Lung (tissue), 11 donors: ENCODE measurements at regions not wholly inside any gene's neighbourhood (a gene's known extent, or its start where the extent isn't known, plus 50 kb on each side); places are given as distances from the start of the nearest gene placed in this dataset.

ENCODE experiments used
- ATAC-seq: fragments of 200-7000 bp; cut with Tn5 transposase; one replicate; pipeline ENCODE4 v1.9.1; 2020; ENCODE audit warnings: moderate number of reproducible peaks; ENCODE audit not compliant: insufficient read depth, low FRiP score
- DNase-seq, 3 donors: peaks; one replicate each; pipeline ENCODE4 v3.0.0-alpha.2; 2013 to 2017
- H3K27ac ChIP-seq, 2 donors: one replicate each; pipeline ENCODE4 v1.5.1; 2013; ENCODE audit warnings: mild to moderate bottlenecking in 2 of 2, moderate library complexity in 2 of 2, control low read depth in 1 of 2, inconsistent platforms in 1 of 2, low read depth in 1 of 2, low read length in 1 of 2
- H3K27me3 ChIP-seq, 3 donors: one replicate each; pipeline ENCODE4 v1.5.1; 2013; ENCODE audit warnings: low read length in 2 of 3; ENCODE audit not compliant: control insufficient read depth in 3 of 3, insufficient read depth in 3 of 3
- H3K36me3 ChIP-seq, 4 donors: one replicate each; pipeline ENCODE4 v1.5.1; 2013; ENCODE audit warnings: low read length in 4 of 4, mild to moderate bottlenecking in 1 of 4, moderate library complexity in 1 of 4; ENCODE audit not compliant: control insufficient read depth in 4 of 4, insufficient read depth in 4 of 4
- H3K4me1 ChIP-seq, 5 donors: one replicate each; pipeline ENCODE4 v1.5.1; 2013; ENCODE audit warnings: low read length in 5 of 5, mild to moderate bottlenecking in 2 of 5, moderate library complexity in 1 of 5; ENCODE audit not compliant: control insufficient read depth in 5 of 5, insufficient read depth in 5 of 5
- H3K4me3 ChIP-seq: one replicate; pipeline ENCODE4 v1.5.1; 2013; ENCODE audit warnings: mild to moderate bottlenecking, control low read depth, moderate library complexity
- H3K9ac ChIP-seq, 2 donors: one replicate each; pipeline ENCODE4 v1.5.1; 2013; ENCODE audit warnings: low read length in 2 of 2, control low read depth in 1 of 2; ENCODE audit not compliant: insufficient read depth in 1 of 2
- H3K9me3 ChIP-seq, 4 donors: one replicate each; pipeline ENCODE4 v1.5.1; 2013; ENCODE audit warnings: low read length in 3 of 4, mild to moderate bottlenecking in 1 of 4, moderate library complexity in 1 of 4; ENCODE audit not compliant: control insufficient read depth in 4 of 4, insufficient read depth in 3 of 4
- CTCF ChIP-seq: IDR thresholded peaks from 2 replicates; pipeline ENCODE4 v1.5.1; 2012; ENCODE audit warnings: mild to moderate bottlenecking; ENCODE audit errors: control extremely low read depth, extremely low read depth
- WGBS, 2 donors: extraction: QIAGEN DNeasy Blood & Tissue Kit; methylation state at CpG; one replicate each; pipeline ENCODE4 v1.1.7; 2013; 5-methylcytosine and 5-hydroxymethylcytosine counted together
- donor health status: control.
- donor health status: control.
- donor health status: Bipolar disorder and iron deficiency.
- donor health status: healthy.
- donor health status: DM: yes; HTN: yes; CAD: no.

GRCh38 chr10:37478381-37478780, 353.0 kb downstream of the ANKRD30A start:
- Histone ChIP-seq H3K9ac (no peak overlapping the region), H3K9me3 (peaks cover 0 to 2% (median 0%) of the 10 kb centered on the region in 4 donors), H3K27ac (no peak overlapping the region), H3K27me3 (no peaks in the 10 kb centered on the region), H3K4me3 (no peak overlapping the region), H3K36me3 (no peaks in the 10 kb centered on the region), H3K4me1 (no peaks in the 10 kb centered on the region)
- 81 to 83% methylated on average over 5 of the region's 5 CpGs for WGBS, 2 donors
- ATAC-seq (no peak), DNase-seq (no peak)
- TF ChIP-seq CTCF, result no peak

GRCh38 chr10:37476285-37476684, 350.9 kb downstream of the ANKRD30A start:
- WGBS, 2 donors, result 52 to 63% methylated on average over 1 of the region's 1 CpG
- TF ChIP-seq CTCF, result no peak
- ATAC-seq, result no peak
- H3K4me3 ChIP-seq, result no peak overlapping the region
- no peaks in the 10 kb centered on the region for H3K36me3 ChIP-seq
- no peaks in the 10 kb centered on the region for H3K4me1 ChIP-seq
- H3K9me3 ChIP-seq, result no peaks in the 10 kb centered on the region
- H3K9ac ChIP-seq, result no peak overlapping the region
- H3K27me3 ChIP-seq, result no peaks in the 10 kb centered on the region
- no peak for DNase-seq
- no peak overlapping the region for H3K27ac ChIP-seq

GRCh38 chr10:37474645-37475044, 349.2 kb downstream of the ANKRD30A start:
- no peaks in the 10 kb centered on the region for H3K4me1 ChIP-seq
- no peaks in the 10 kb centered on the region for H3K27me3 ChIP-seq
- no peak for TF ChIP-seq CTCF
- 92 to 93% methylated on average over 9 of the region's 9 CpGs for WGBS, 2 donors
- H3K36me3 ChIP-seq, result no peaks in the 10 kb centered on the region
- H3K27ac ChIP-seq, result no peak overlapping the region
- DNase-seq, result no peak
- no peak for ATAC-seq
- H3K4me3 ChIP-seq, result no peak overlapping the region
- H3K9ac ChIP-seq, result no peak overlapping the region
- H3K9me3 ChIP-seq, result peaks cover 0 to 4% (median 0%) of the 10 kb centered on the region in 4 donors

- TF ChIP-seq CTCF, result no peak
- H3K27me3 ChIP-seq, result no peaks in the 10 kb centered on the region
Observed at GRCh38 chr10:37473906-37474305, 348.5 kb downstream of the ANKRD30A start.

More at GRCh38 chr10:37473906-37474305, 348.5 kb downstream of the ANKRD30A start:
- no peak overlapping the region for H3K27ac ChIP-seq
- WGBS, 2 donors, result 88 to 91% methylated on average over 4 of the region's 4 CpGs
- no peak overlapping the region for H3K9ac ChIP-seq
- H3K4me1 ChIP-seq, result no peaks in the 10 kb centered on the region
- no peak overlapping the region for H3K4me3 ChIP-seq
- ATAC-seq (no peak), DNase-seq (no peak)
- H3K9me3 ChIP-seq, result peaks cover 0 to 4% (median 0%) of the 10 kb centered on the region in 4 donors
- no peaks in the 10 kb centered on the region for H3K36me3 ChIP-seq
